Vagina (tissue), 2 donors: ENCODE measurements at regions not wholly inside any gene's neighbourhood (a gene's known extent, or its start where the extent isn't known, plus 50 kb on each side); places are given as distances from the start of the nearest gene placed in this dataset.

Experiments used
- DNase-seq, 2 donors: peaks; one replicate each; pipeline ENCODE4 v3.0.0-alpha.2; 2017; ENCODE audit errors: extremely low spot score in 2 of 2
- H3K27ac ChIP-seq: fragments of 200-600 bp; sonication (generic); one replicate; pipeline ENCODE4 v1.5.1; 2019
- H3K27me3 ChIP-seq: fragments of 200-600 bp; sonication (generic); one replicate; pipeline ENCODE4 v1.5.1; 2019
- H3K36me3 ChIP-seq, 2 donors: fragments of 200-600 bp; sonication (generic); one replicate each; pipeline ENCODE4 v1.5.1; 2017 to 2019
- H3K4me1 ChIP-seq: fragments of 200-600 bp; sonication (generic); one replicate; pipeline ENCODE4 v1.5.1; 2019
- H3K4me3 ChIP-seq, 2 donors: fragments of 200-600 bp; sonication (generic); 1 replicate in 1 of 2; 2 replicates in 1 of 2; pipeline ENCODE4 v1.5.1; 2016 to 2019
- H3K9me3 ChIP-seq: fragments of 200-600 bp; sonication (generic); one replicate; pipeline ENCODE4 v1.5.1; 2019
- CTCF ChIP-seq, 3 experiments: fragments of 450-650 bp in 2 of 3; fragments of 200-600 bp in 1 of 3; sonication (generic) in 1 of 3; IDR thresholded peaks; one replicate each; pipeline ENCODE4 v1.5.1; 2017 to 2019; ENCODE audit warnings: antibody characterized with exemption in 3 of 3, mild to moderate bottlenecking in 2 of 3, moderate library complexity in 2 of 3
- POLR2A ChIP-seq, 2 donors: fragments of 450-650 bp; IDR thresholded peaks; one replicate each; pipeline ENCODE4 v1.6.1; 2017; ENCODE audit warnings: antibody characterized with exemption in 2 of 2, mild to moderate bottlenecking in 2 of 2, moderate library complexity in 2 of 2
- POLR2AphosphoS5 ChIP-seq, 2 donors: sonication (generic); formaldehyde crosslinking; IDR thresholded peaks; one replicate each; pipeline ENCODE4 v1.9.0; 2017; ENCODE audit warnings: antibody characterized with exemption in 2 of 2, mild to moderate bottlenecking in 2 of 2, low read depth in 1 of 2; ENCODE audit not compliant: insufficient read depth in 1 of 2
- intact Hi-C: fragments of 100-400 bp; cut with DNase I; formaldehyde crosslinking; loops from one replicate; pipeline ENCODE4 v1.15.1; 2023

GRCh38 chr2:204272610-204273287 is 272.5 kb upstream of the PARD3B start:
- intact Hi-C loops, result no loop called here
- Histone ChIP-seq H3K27ac (no peak overlapping the region), H3K4me1 (no peaks in the 10 kb centered on the region), H3K9me3 (no peaks in the 10 kb centered on the region), H3K4me3 (no peak overlapping the region), H3K36me3 (no peaks in the 10 kb centered on the region), H3K27me3 (no peaks in the 10 kb centered on the region)
- no peak for DNase-seq
- TF ChIP-seq POLR2AphosphoS5 (IDR thresholded peaks at IDR 0.05; ENCODE audit: insufficient read depth in 1 of 2, low read depth in 1 of 2) (no peak), POLR2A (IDR thresholded peaks at IDR 0.05) (no peak), CTCF (IDR thresholded peaks at IDR 0.05) (no peak)

GRCh38 chr2:204274429-204274828 is 270.8 kb upstream of the PARD3B start:
- Histone ChIP-seq H3K4me1 (no peaks in the 10 kb centered on the region), H3K4me3 (no peak overlapping the region), H3K27me3 (no peaks in the 10 kb centered on the region), H3K27ac (no peak overlapping the region), H3K9me3 (no peaks in the 10 kb centered on the region), H3K36me3 (no peaks in the 10 kb centered on the region)
- no peak for TF ChIP-seq POLR2AphosphoS5 (IDR thresholded peaks at IDR 0.05; ENCODE audit: insufficient read depth in 1 of 2, low read depth in 1 of 2)
- TF ChIP-seq POLR2A (IDR thresholded peaks at IDR 0.05), result no peak
- no peak for TF ChIP-seq CTCF (IDR thresholded peaks at IDR 0.05)
- DNase-seq, result no peak
- intact Hi-C loops, result no loop called here

GRCh38 chr2:204274991-204275390 is 270.3 kb upstream of the PARD3B start:
- TF ChIP-seq POLR2A (IDR thresholded peaks at IDR 0.05), result no peak
- TF ChIP-seq CTCF (IDR thresholded peaks at IDR 0.05), result no peak
- no peak for TF ChIP-seq POLR2AphosphoS5 (IDR thresholded peaks at IDR 0.05; ENCODE audit: insufficient read depth in 1 of 2, low read depth in 1 of 2)
- intact Hi-C loops, result no loop called here
- no peaks in the 10 kb centered on the region for H3K27me3 ChIP-seq
- H3K27ac ChIP-seq, result no peak overlapping the region
- H3K36me3 ChIP-seq, result no peaks in the 10 kb centered on the region
- H3K4me3 ChIP-seq, result no peak overlapping the region
- no peak for DNase-seq
- H3K4me1 ChIP-seq, result no peaks in the 10 kb centered on the region
- no peaks in the 10 kb centered on the region for H3K9me3 ChIP-seq

DNA sequence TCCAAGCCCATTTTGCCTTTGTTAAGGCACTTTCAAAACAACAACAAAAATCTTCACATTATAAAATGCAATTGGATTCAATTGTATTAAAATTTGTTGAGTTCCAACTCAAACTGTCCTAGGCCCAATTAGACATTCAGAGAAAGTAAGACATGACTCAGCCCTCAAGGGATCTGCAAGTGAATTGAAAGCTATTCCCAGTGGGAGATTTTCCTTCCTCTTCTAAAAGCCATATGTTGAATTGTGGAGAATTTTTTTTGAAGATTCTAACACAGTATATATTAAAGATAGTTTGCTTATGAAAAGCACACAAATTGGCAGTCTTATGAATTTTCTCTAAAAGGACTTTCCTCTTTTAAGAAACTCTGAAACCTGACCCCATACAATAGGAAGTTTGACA is 268.0 kb upstream of the PARD3B start:
- TF ChIP-seq POLR2AphosphoS5 (IDR thresholded peaks at IDR 0.05; ENCODE audit: insufficient read depth in 1 of 2, low read depth in 1 of 2) (no peak), CTCF (IDR thresholded peaks at IDR 0.05) (no peak), POLR2A (IDR thresholded peaks at IDR 0.05) (no peak)
- no peak overlapping the region for H3K27ac ChIP-seq
- intact Hi-C loops, result no loop called here

DNA sequence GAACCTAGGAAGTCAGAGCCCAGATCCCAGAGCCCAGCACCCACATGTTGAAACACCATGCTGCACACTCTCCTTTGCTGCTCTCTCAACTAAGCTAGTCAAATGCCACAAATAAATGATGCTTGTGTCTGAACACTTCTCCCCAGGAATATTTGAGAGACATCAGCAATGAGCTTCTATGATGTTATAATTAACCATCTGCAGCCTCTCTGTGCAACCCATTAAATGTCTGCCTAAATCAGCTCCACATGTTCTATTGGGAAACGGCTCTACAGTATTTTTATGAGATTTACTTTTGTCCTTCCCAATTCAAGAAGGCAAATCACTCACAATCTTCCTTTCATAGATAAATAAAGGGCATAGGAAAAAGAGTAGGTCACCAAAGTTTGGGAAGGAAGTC is 266.8 kb upstream of the PARD3B start:
- H3K27ac ChIP-seq, result no peak overlapping the region
- no peaks in the 10 kb centered on the region for H3K4me1 ChIP-seq
- H3K27me3 ChIP-seq, result no peaks in the 10 kb centered on the region
- H3K36me3 ChIP-seq, result no peaks in the 10 kb centered on the region
- no peak overlapping the region for H3K4me3 ChIP-seq
- H3K9me3 ChIP-seq, result no peaks in the 10 kb centered on the region
- no peak for DNase-seq
- TF ChIP-seq POLR2AphosphoS5 (IDR thresholded peaks at IDR 0.05; ENCODE audit: insufficient read depth in 1 of 2, low read depth in 1 of 2), result no peak
- no peak for TF ChIP-seq CTCF (IDR thresholded peaks at IDR 0.05)
- no peak for TF ChIP-seq POLR2A (IDR thresholded peaks at IDR 0.05)
- intact Hi-C loops, result no loop called here

More for the DNA sequence above, 268.0 kb upstream of the PARD3B start:
- no peaks in the 10 kb centered on the region for H3K9me3 ChIP-seq
- H3K4me1 ChIP-seq, result no peaks in the 10 kb centered on the region
- no peak overlapping the region for H3K4me3 ChIP-seq
- no peaks in the 10 kb centered on the region for H3K27me3 ChIP-seq
- DNase-seq, result no peak
- no peaks in the 10 kb centered on the region for H3K36me3 ChIP-seq
